Hematopoietic multipotent progenitor cell treated with erythropoietin and hydrocortisone succinate and interleukin-3 and kit ligand, for 15 days (in vitro differentiated cells): ENCODE measurements at regions not wholly inside any gene's neighbourhood (a gene's known extent, or its start where the extent isn't known, plus 50 kb on each side); places are given as distances from the start of the nearest gene placed in this dataset.
A peak's percentile ranks its signal among the peaks of the same experiment; 100 is the strongest.
"Not testable (repeated sequence)": the region's sequence is repeated elsewhere in the genome, so short reads cannot be mapped to it uniquely, and the experiment has no call there.

Source experiments
- DNase-seq: peaks from one replicate; pipeline ENCODE4 v3.0.0-alpha.2; 2015; ENCODE audit warnings: low spot score

DNA sequence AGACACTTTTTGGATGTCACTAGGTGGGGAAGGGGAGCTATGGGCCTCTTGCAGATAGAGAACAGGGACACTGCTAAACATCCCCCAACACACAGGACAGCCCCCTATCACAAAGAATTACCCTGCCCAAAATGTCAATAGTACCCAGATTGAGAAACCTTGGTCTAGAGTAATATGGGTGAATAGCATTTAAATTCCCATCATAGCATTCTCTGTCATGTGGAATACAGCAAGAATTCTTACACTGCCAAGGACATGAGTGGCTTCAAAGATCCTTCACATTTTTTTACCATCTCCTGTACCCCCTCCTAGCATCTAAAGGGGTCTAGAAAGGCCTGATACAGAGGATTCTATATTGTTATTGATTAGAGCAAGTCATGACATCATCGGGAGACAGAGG, 83.1 kb upstream of the SSTR4 start:
- no peak for DNase-seq

- DNase-seq: no peak
Observed at GRCh38 chr20:22954661-22955060, 80.5 kb upstream of the SSTR4 start.

DNA sequence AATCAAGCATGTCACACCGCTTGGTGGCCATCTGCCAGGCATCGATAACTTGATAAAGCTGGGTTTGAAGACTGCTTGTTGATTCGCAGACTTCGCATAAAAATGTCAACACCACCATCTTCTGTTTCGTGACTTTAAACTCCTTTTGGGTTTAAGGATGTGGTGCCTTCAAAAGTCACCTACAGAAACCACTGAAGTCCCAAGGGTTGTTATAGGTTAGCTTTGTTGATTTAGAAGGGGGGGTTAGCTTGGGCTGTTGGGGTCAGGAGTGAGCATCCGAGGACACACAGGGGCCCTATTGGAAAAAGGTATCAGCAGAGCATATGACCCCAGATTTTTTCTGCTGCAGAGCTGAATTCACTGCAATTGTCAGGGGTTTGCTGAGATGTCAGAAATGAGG, 76.7 kb upstream of the SSTR4 start:
- DNase-seq: no peak

DNA sequence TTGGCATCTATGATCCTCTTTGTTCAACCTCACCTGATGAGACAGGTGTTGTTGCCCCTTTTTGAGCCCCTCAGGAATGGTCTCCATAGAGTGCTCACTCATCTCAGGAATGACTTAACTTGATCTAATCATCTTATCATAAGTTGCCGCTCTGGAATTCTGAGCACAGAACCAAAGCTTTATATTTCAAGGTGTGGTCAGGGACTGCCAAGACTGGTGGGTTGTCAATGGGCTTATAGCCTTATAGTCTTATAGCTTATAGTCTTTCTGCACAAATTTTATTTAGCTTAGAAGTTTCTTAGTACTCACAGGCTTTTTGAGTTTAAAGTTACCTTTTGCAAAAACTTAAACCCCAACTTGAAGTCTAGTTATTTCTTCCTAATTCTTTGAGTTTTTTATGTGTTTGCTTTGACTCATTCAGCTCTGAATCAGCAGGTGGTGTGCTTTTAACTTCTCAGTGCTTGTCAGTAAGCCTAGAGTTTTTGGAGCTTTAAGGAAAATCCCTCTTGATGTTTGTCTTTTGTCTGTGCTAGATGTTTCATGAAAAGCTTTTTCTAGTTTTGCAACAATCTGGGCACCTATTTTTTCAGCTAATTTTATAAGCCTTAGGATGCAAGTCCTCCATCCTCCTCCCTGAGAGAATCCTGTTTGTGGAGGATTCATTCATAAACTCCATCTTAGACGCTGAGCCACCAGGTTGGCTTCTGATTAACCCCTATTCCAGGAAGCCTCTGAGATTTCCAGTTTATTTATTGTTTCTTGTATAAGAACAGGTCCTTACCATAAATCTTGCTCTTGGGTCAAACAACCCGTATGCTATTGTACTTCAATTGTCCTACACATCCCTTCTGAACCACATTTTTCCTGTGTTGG, 72.3 kb upstream of the SSTR4 start:
- DNase-seq: no peak

DNA sequence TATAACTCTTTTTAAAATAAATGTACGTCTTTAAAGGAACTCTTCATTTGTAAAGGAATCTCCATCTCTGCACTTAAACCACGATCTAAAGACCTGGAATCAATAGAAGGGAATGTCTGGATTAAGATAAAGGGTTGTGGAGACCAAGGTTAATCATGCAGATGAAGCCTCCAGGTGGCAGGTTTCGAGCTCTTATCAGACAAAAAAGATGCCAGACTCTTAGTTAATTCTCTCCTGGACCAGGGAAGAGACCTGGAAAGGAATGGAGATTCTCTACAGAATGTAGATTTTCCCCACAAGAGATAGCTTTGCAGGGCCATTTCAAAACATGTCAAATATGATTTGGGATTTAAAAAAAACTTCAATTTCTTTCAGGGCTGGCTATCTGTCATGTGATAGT, 71.5 kb upstream of the SSTR4 start:
- DNase-seq: no peak

GRCh38 chr20:22966787-22967464, 68.2 kb upstream of the SSTR4 start:
- DNase-seq: no peak

GRCh38 chr20:22967706-22968105, 67.4 kb upstream of the SSTR4 start:
- DNase-seq: not testable (repeated sequence)

- not testable (repeated sequence) for DNase-seq
Observed at GRCh38 chr20:22969031-22969430, 66.1 kb upstream of the SSTR4 start.

- not testable (repeated sequence) for DNase-seq
Observed at GRCh38 chr20:22971077-22971476, 64.0 kb upstream of the SSTR4 start.

GRCh38 chr20:22974354-22974753, 60.8 kb upstream of the SSTR4 start:
- DNase-seq: peak; percentile 20

- no peak for DNase-seq
Observed at GRCh38 chr20:22977047-22977785, 57.9 kb upstream of the SSTR4 start.

- DNase-seq: no peak
Observed at GRCh38 chr20:22984008-22984407, 51.1 kb upstream of the SSTR4 start.

DNA sequence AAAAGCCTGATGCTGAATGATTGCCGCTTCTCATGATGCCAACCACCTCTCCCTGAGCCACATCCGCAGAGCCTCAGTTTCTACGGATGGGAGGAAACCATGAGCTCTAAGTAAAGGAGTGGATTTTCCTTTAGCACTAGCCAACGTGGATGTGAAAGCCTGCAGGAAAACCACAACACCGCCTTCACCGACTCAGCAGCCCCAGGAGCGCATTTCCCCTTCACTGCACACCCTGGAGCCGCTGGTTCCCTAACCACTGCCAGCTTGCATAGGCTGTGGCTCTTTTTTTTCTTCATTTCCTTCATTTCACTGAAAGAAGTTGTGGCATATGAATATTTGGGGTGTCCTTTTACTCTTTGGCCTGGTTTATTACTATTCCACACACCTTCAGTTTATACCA, 50.5 kb upstream of the SSTR4 start:
- no peak for DNase-seq

DNA sequence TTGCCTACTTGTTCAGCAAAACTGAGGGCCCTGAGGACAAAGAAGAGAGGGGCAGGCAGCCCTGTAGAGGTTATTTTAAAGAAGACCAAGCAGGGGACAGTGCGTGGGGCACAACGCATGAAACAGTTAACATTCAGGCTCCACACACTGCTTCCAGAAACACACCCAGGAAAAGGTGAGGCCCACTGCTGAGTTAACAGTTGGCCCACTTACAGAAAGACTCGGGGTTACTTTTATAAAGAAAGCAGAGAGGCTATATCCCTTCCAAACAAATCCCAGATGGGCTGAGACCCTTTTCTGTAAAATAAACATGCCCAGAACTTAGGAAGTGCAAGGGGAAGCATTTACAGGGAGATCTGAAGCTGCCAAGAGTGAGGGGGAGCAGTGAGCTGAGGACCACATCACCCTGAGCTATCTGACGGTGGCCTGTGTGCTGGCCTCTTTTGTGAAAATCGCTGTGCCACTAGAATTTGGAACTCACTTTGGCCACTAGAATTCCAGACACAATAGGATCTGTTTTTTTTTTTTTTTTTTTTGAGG, 49.8 kb upstream of the SSTR4 start:
- DNase-seq: no peak
